NCI-H1436 treated with DMSO at 0.1 percent for 48 hours (cell line): ENCODE measurements at regions not wholly inside any gene's neighbourhood (a gene's known extent, or its start where the extent isn't known, plus 50 kb on each side); places are given as distances from the start of the nearest gene placed in this dataset.

Source experiments
- DNase-seq: peaks from one replicate; lab custom pipeline; 2025; lab: John Stamatoyannopoulos, UW

- no peak for DNase-seq
Observed at GRCh38 chr22:48233586-48233985, 1471.1 kb downstream of the TBC1D22A start.

- DNase-seq: no peak
Observed at GRCh38 chr22:48228468-48228867, 1466.0 kb downstream of the TBC1D22A start.

- DNase-seq: no peak
Observed at GRCh38 chr22:48227341-48228018, 1465.0 kb downstream of the TBC1D22A start.

GRCh38 chr22:48226026-48227013 lies 1463.9 kb downstream of the TBC1D22A start:
- DNase-seq: no peak

- DNase-seq: no peak
Observed at GRCh38 chr22:48224332-48224731, 1461.9 kb downstream of the TBC1D22A start.

- no peak for DNase-seq
Observed at GRCh38 chr22:48223488-48224190, 1461.2 kb downstream of the TBC1D22A start.

- no peak for DNase-seq
Observed at GRCh38 chr22:48222742-48223487, 1460.5 kb downstream of the TBC1D22A start.

- no peak for DNase-seq
Observed at GRCh38 chr22:48218889-48219420, 1456.5 kb downstream of the TBC1D22A start.

GRCh38 chr22:48217596-48217995 lies 1455.1 kb downstream of the TBC1D22A start:
- no peak for DNase-seq

- DNase-seq: no peak
Observed at GRCh38 chr22:48212727-48213126, 1450.3 kb downstream of the TBC1D22A start.

GRCh38 chr22:48210812-48211211 lies 1448.4 kb downstream of the TBC1D22A start:
- no peak for DNase-seq

- no peak for DNase-seq
Observed at GRCh38 chr22:48210198-48210580, 1447.7 kb downstream of the TBC1D22A start.

GRCh38 chr22:48209473-48210197 lies 1447.2 kb downstream of the TBC1D22A start:
- DNase-seq: no peak

GRCh38 chr22:48208894-48209293 lies 1446.4 kb downstream of the TBC1D22A start:
- no peak for DNase-seq

- no peak for DNase-seq
Observed at GRCh38 chr22:48207919-48208535, 1445.6 kb downstream of the TBC1D22A start.

- no peak for DNase-seq
Observed at GRCh38 chr22:48205790-48206189, 1443.3 kb downstream of the TBC1D22A start.

- no peak for DNase-seq
Observed at GRCh38 chr22:48205161-48205560, 1442.7 kb downstream of the TBC1D22A start.

- DNase-seq: no peak
Observed at GRCh38 chr22:48204296-48204695, 1441.8 kb downstream of the TBC1D22A start.

- no peak for DNase-seq
Observed at GRCh38 chr22:48199667-48200066, 1437.2 kb downstream of the TBC1D22A start.
